A549 (cell line): ENCODE measurements at regions not wholly inside any gene's neighbourhood (a gene's known extent, or its start where the extent isn't known, plus 50 kb on each side); places are given as distances from the start of the nearest gene placed in this dataset.

Experiments
- EP300 ChIP-seq, 2 experiments: fragments of >200 bp; sonication (Bioruptor Twin); formaldehyde crosslinking; IDR thresholded peaks; 2 replicates in 1 of 2; 3 replicates in 1 of 2; pipeline ENCODE4 v1.6.1; 2016 to 2017
- HDAC2 ChIP-seq: fragments of 200-600 bp; sonication (generic); IDR thresholded peaks from 2 replicates; pipeline ENCODE4 v1.6.1; 2016
- HOXB5 ChIP-seq: fragments of 250-450 bp; sonication (Bioruptor Pico); IDR thresholded peaks from 2 replicates; pipeline ENCODE4 v1.5.0; 2020; ENCODE audit warnings: mild to moderate bottlenecking, moderate library complexity
- MAZ ChIP-seq: fragments of 150-350 bp; IDR thresholded peaks from 2 replicates; pipeline ENCODE4 v1.6.1; 2014; ENCODE audit warnings: antibody characterized with exemption, low read depth, low read length, borderline replicate concordance
- POLR2A ChIP-seq: IDR thresholded peaks from 2 replicates; pipeline ENCODE4 v1.6.1; 2012; ENCODE audit warnings: mild to moderate bottlenecking, low read length
- TP53 ChIP-seq: fragments of 250-450 bp; sonication (Bioruptor Pico); IDR thresholded peaks from 2 replicates; pipeline ENCODE4 v1.5.0; 2021; ENCODE audit warnings: mild to moderate bottlenecking, moderate library complexity
- USF2 ChIP-seq: fragments of 450-650 bp; IDR thresholded peaks from 2 replicates; pipeline ENCODE4 v1.6.1; 2014; ENCODE audit warnings: antibody characterized with exemption
- TF ChIP-seq, protein P1 (sequence below): fragments of >200 bp; sonication (Bioruptor Twin); formaldehyde crosslinking; IDR thresholded peaks from 3 replicates; pipeline ENCODE4 v1.5.1; 2016

GRCh38 chr13:63699948-63700347, 2284.3 kb upstream of the PCDH20 start:
- TF ChIP-seq HOXB5 (CRISPR knock-in tag) (no peak), EP300 (IDR thresholded peaks at IDR 0.05) (no peak), POLR2A (no peak), TP53 (CRISPR knock-in tag) (no peak), USF2 (no peak), MAZ (no peak), HDAC2 (no peak)
- TF ChIP-seq, protein P1, sequence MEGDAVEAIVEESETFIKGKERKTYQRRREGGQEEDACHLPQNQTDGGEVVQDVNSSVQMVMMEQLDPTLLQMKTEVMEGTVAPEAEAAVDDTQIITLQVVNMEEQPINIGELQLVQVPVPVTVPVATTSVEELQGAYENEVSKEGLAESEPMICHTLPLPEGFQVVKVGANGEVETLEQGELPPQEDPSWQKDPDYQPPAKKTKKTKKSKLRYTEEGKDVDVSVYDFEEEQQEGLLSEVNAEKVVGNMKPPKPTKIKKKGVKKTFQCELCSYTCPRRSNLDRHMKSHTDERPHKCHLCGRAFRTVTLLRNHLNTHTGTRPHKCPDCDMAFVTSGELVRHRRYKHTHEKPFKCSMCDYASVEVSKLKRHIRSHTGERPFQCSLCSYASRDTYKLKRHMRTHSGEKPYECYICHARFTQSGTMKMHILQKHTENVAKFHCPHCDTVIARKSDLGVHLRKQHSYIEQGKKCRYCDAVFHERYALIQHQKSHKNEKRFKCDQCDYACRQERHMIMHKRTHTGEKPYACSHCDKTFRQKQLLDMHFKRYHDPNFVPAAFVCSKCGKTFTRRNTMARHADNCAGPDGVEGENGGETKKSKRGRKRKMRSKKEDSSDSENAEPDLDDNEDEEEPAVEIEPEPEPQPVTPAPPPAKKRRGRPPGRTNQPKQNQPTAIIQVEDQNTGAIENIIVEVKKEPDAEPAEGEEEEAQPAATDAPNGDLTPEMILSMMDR: no peak
